ENCODE measurements at regions not wholly inside any gene's neighbourhood (a gene's known extent, or its start where the extent isn't known, plus 50 kb on each side); places are given as distances from the start of the nearest gene placed in this dataset.

DNA sequence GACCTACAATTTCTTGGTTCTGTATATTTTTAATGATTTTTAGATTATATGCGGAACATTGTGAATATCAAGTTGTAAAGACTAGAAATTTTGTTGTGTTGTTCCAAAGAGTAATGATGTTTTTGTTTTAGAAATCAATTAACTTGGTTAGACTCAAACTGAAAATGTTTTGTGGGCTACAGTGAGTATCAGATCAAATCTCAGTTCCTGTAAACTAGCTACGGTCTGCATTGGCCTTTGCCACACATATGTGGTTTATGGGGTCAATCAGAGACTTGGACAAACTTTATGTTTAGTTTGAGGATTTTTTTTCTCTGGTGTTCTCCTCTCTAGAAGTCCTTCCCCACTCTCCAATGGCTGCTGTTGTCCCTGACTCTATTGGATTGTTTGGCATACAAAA lies 308.0 kb upstream of the THRB start:
- H3K4me2 ChIP-seq (ENCODE audit: insufficient read depth, low read length), result no peak overlapping the region
- in situ Hi-C loops (cut with MboI), result no loop called here
- H3K9me3 ChIP-seq (replicated peaks; ENCODE audit: control insufficient read depth, insufficient read depth, low read depth, low read length), result no peaks in the 10 kb centered on the region
- H3K27ac ChIP-seq (ENCODE audit: extremely low read depth, low read depth, low read length), result no peak overlapping the region
- no peak overlapping the region for H3K4me3 ChIP-seq
- no peaks in the 10 kb centered on the region for H3K79me2 ChIP-seq (ENCODE audit: control insufficient read depth, insufficient read depth, low read length)
- intact Hi-C loops (cut with micrococcal nuclease), result no loop called here
- no peaks in the 10 kb centered on the region for H3K36me3 ChIP-seq (ENCODE audit: control insufficient read depth, insufficient read depth, low read length)
- ChIA-PET POLR2A (no interaction called here), CTCF (ENCODE audit: low intra/inter-chr PET ratio) (no interaction called here)
- TF ChIP-seq, protein P1, sequence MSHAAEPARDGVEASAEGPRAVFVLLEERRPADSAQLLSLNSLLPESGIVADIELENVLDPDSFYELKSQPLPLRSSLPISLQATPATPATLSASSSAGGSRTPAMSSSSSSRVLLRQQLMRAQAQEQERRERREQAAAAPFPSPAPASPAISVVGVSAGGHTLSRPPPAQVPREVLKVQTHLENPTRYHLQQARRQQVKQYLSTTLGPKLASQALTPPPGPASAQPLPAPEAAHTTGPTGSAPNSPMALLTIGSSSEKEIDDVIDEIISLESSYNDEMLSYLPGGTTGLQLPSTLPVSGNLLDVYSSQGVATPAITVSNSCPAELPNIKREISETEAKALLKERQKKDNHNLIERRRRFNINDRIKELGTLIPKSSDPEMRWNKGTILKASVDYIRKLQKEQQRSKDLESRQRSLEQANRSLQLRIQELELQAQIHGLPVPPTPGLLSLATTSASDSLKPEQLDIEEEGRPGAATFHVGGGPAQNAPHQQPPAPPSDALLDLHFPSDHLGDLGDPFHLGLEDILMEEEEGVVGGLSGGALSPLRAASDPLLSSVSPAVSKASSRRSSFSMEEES (CRISPR knock-in tag; IDR thresholded peaks at IDR 0.05), result no peak
- no peak for TF ChIP-seq ZNF217 (CRISPR knock-in tag; IDR thresholded peaks at IDR 0.05)
- TF ChIP-seq CBX8 (IDR thresholded peaks at IDR 0.05; ENCODE audit: borderline replicate concordance, extremely low read depth, low read depth, low read length, poor library complexity, severe bottlenecking), result no peak
- TF ChIP-seq ZNF347 (CRISPR knock-in tag; IDR thresholded peaks at IDR 0.05; ENCODE audit: low read depth), result no peak
- TF ChIP-seq SPI1 (IDR thresholded peaks at IDR 0.05; ENCODE audit: borderline replicate concordance, low read depth, low read length), result no peak
- TF ChIP-seq, protein P2, sequence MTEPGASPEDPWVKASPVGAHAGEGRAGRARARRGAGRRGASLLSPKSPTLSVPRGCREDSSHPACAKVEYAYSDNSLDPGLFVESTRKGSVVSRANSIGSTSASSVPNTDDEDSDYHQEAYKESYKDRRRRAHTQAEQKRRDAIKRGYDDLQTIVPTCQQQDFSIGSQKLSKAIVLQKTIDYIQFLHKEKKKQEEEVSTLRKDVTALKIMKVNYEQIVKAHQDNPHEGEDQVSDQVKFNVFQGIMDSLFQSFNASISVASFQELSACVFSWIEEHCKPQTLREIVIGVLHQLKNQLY (CRISPR knock-in tag; conservative IDR thresholded peaks at IDR 0.05), result no peak
- no peak for TF ChIP-seq ZNF445 (CRISPR knock-in tag; IDR thresholded peaks at IDR 0.05; ENCODE audit: low read depth)
- no peak for TF ChIP-seq EHMT2 (IDR thresholded peaks at IDR 0.05)
- TF ChIP-seq HIVEP1 (CRISPR knock-in tag; IDR thresholded peaks at IDR 0.05), result no peak
- TF ChIP-seq SMARCE1 (IDR thresholded peaks at IDR 0.05), result no peak
- TF ChIP-seq ZNF764 (CRISPR knock-in tag; IDR thresholded peaks at IDR 0.05; ENCODE audit: low read depth), result no peak
- TF ChIP-seq FOXA3 (CRISPR knock-in tag; conservative IDR thresholded peaks at IDR 0.05 in 1 of 2, IDR thresholded peaks at IDR 0.05 in 1 of 2), result no peak
- TF ChIP-seq FOXK2 (conservative IDR thresholded peaks at IDR 0.05 in 1 of 2, IDR thresholded peaks at IDR 0.05 in 1 of 2; ENCODE audit: low read depth in 2 of 2), result no peak
- TF ChIP-seq FOXA1 (IDR thresholded peaks at IDR 0.05; ENCODE audit: borderline replicate concordance), result no peak
- no peak for TF ChIP-seq MTF1 (CRISPR knock-in tag; IDR thresholded peaks at IDR 0.05; ENCODE audit: borderline replicate concordance)
- no peak for TF ChIP-seq CBFA2T3 (IDR thresholded peaks at IDR 0.05)
- no peak for TF ChIP-seq TAL1 (IDR thresholded peaks at IDR 0.05)
- TF ChIP-seq, protein P3, sequence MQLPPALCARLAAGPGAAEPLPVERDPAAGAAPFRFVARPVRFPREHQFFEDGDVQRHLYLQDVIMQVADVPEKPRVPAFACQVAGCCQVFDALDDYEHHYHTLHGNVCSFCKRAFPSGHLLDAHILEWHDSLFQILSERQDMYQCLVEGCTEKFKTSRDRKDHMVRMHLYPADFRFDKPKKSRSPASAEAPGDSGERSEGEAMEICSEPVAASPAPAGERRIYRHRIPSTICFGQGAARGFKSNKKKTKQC (CRISPR knock-in tag; IDR thresholded peaks at IDR 0.05), result no peak
- no peak overlapping the region for H3K9ac ChIP-seq (ENCODE audit: insufficient read depth in 1 of 2, low read depth in 2 of 2, low read length in 2 of 2)
- H3K9me1 ChIP-seq (ENCODE audit: control insufficient read depth, insufficient read depth, low read length), result no peaks in the 10 kb centered on the region
- 2% methylated on average over 2 of the region's 2 CpGs for WGBS (ENCODE audit: insufficient coverage, low coverage, missing lambda C conversion rate)
- no peak for DNase-seq (ENCODE audit: extremely low read depth in 1 of 4, low spot score in 3 of 4)
- no TSS peak for BruUV-seq (replicated peaks)
- no peaks in the 10 kb centered on the region for H3K4me1 ChIP-seq (replicated peaks in 1 of 2; ENCODE audit: control insufficient read depth in 2 of 2, insufficient read depth in 2 of 2, low read length in 2 of 2)
- no peak for ATAC-seq
- FAIRE-seq, result no peak
- no peak overlapping the region for H2AFZ ChIP-seq (ENCODE audit: low read depth, low read length)
- no peaks in the 10 kb centered on the region for H4K20me1 ChIP-seq (replicated peaks; ENCODE audit: control insufficient read depth, insufficient read depth, low read length)
- H3K27me3 ChIP-seq (ENCODE audit: control insufficient read depth in 2 of 2, insufficient read depth in 2 of 2, low read length in 2 of 2), result no peaks in the 10 kb centered on the region

Data from K562 (cell line).